Stimulated activated CD4-positive, alpha-beta T cell treated with anti-CD3 and anti-CD28 coated beads, Interleukin-15, amount 100 ng/mL, for 48 hours (primary cell): ENCODE measurements at regions not wholly inside any gene's neighbourhood (a gene's known extent, or its start where the extent isn't known, plus 50 kb on each side); places are given as distances from the start of the nearest gene placed in this dataset.
"Not testable (repeated sequence)": the region's sequence is repeated elsewhere in the genome, so short reads cannot be mapped to it uniquely, and the experiment has no call there.

Source experiments
- DNase-seq, 2 donors: peaks; one replicate each; pipeline ENCODE4 v3.0.0-alpha.2; 2020; ENCODE audit warnings: low read depth in 2 of 2

DNA sequence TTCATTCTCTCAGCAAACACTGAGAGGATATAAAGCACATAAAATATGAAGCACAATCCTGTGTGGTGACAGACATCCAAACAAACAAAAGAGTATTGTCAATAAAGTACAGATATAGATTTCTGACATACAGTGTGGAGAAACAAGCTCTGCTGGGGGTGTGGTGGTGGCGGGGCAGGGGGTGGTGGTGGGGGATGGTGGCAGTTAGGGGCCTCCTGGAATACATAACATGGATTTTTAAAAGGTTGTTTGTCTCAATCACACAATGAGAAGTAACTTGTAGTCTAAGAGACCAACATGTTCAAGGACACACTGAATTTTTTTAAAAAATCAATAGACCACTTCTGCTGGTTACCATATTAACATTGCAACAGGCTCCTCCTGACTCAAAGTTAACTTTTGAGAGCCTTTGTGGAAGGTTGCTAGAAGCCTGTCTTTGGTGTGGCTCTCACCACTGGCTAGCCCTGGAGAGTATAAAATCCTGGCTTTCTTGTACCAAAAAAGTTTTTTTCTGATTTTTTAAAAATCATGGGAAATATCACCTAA, 1197.4 kb downstream of the SUCLG1 start:
- no peak for DNase-seq

- no peak for DNase-seq
Observed at GRCh38 chr2:83253848-83254247, 1205.2 kb downstream of the SUCLG1 start.

DNA sequence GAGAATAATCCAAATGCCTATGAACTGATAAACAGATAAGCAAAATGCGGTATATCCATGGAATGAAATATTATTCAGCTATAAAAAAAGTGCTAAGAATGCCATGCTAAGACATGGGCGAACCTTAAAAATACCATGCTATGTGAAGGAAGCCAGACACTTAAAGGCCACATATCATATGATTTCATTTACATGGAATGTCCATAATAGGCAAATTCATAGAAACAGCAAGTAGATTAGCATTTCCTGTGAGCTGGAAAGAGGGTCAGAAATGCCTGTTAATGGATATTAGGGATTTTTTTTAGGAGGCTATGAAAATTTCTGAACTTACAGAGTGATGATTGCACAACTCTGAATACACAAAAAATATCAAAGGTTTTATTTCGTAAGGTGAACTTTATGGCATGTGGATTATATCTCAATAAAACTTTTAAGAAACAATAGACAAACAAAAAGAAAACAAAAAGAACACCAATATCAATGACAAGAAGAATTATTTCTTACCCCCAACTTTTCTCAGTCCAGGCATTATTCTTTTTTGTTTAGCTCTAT, 1207.7 kb downstream of the SUCLG1 start:
- DNase-seq, result no peak

DNA sequence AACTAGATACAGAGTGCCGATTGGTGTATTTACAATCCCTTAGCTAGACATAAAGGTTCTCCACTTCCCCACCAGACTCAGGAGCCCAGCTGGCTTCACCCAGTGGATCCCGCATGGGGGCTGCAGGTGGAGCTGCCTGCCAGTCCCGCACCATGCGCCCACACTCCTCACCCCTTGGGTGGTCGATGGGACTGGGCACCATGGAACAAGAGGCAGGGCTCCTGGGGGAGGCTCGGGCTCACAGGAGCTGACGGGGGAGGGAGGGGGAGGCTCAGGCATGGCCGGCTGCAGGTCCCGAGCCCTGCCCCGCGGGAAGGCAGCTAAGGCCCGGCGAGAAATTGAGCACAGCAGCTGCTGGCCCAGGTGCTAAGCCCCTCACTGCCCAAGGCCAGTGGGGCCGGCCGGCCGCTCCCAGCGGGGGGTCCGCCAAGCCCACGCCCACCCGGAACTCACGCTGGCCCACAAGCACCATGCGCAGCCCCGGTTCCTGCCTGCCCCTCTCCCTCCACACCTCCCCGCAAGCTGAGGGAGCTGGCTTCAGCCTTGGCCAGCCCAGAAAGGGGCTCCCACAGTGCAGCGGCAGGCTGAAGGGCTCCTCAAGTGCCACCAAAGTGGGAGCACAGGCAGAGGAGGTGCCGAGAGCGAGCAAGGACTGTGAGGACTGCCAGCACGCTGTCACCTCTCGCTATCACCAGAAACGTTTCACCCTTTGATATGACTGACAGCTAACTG, 1213.1 kb downstream of the SUCLG1 start:
- not testable (repeated sequence) for DNase-seq

DNA sequence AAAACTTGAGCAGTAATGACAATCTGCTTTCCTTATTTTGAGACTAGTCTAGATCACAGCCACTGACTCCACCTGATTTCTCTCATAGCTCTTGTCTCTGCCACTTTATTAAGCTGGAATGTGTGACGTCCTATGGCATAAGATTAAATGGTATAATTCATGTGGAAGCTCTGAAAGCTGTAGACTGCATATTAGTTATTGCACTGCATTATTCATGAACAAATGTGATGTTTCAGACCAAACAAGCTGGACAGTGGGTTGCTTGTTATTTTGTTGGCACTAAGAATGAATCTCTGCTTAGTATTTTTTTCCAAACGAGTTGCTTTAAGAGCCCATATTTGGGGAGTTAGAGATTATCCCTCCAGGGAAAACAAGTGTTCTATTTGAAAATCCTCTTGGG, 1218.5 kb downstream of the SUCLG1 start:
- DNase-seq, result no peak

GRCh38 chr2:83238111-83238510, 1221.0 kb downstream of the SUCLG1 start:
- no peak for DNase-seq

GRCh38 chr2:83234246-83234645, 1224.8 kb downstream of the SUCLG1 start:
- no peak for DNase-seq

GRCh38 chr2:83233781-83234180, 1225.3 kb downstream of the SUCLG1 start:
- no peak for DNase-seq

DNA sequence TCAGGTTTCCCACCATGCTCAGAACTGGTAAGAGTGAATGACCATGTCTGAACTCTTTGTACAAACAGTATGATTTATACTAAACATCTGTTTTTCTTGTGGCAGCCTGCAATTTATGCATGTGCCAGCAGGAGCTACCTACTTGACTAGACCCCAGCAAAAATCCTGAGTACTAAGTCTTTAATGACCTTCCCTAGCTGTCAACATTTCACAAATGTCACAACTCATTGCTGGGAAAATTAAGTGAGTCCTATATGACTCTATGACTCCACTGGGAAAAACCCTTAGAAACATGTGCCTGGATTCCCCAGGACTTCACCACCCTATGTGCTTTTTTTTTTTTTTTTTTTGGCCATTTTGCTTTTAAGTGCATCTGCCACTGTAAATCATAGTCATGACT, 1225.8 kb downstream of the SUCLG1 start:
- no peak for DNase-seq

DNA sequence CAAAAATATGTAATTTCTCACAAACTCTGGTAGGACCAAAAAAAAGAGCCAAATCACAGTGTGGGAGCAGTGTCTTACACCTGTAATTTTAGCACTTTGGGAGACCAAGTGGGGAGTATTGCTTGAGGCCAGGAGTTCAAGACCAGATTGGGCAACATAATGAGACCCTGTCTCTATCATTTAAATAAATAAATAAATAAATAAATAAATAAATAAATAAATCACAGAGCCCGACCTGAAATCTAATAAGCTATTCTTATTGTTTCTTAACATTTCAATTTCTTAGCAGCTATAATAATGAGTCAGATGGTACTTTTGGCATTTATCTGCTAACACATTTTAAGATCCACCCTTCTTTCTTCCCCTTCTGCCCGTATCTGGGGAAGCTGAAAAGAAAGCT, 1229.6 kb downstream of the SUCLG1 start:
- no peak for DNase-seq

DNA sequence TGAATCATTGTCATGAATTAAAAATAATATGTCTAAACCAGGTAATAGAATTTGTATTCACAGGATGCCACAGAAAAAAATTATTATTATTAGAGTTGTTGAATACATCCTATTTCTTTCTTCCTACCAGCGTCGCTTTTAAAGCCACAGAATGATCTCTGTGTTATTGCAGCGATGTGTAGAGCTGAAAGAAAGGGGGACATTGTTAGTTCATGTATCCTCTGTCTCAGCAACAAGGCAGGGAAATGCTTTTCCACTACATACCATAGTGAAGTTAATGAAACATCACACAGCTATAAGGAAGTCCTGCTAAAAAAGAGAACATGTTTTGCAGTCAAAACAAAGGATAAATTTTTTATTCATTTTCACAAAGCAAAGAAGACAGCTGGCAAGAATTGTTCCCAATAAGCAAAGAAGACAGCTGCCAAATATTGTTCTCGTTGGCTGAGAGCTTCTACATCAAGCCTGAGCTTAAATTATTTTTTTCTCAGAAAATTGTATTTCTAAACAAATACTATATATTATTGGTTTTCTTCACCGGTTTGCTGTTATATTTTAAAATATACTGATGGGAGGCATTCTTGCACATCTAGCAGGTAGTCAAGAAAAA, 1234.4 kb downstream of the SUCLG1 start:
- no peak for DNase-seq

- no peak for DNase-seq
Observed at GRCh38 chr2:83221258-83221657, 1237.8 kb downstream of the SUCLG1 start.

DNA sequence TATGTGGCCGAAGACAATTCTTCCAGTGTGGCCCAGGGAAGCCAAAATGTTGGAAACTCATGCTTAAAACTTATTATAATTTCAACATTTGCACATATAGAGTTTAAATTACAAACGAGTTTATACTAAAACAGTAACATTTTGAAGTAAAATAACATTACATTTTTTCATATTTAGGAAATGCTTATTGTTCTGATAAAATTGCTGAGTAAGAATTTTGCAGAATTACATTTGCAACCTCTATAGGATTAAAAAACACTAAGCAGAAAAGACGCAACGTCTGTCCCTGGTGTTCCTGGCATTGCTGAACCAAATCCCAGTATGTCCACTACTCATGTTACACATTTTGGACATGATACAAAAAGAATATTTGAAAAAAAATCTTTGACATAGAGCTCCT, 1241.2 kb downstream of the SUCLG1 start:
- no peak for DNase-seq

- no peak for DNase-seq
Observed at GRCh38 chr2:83196225-83196624, 1262.9 kb downstream of the SUCLG1 start.

DNA sequence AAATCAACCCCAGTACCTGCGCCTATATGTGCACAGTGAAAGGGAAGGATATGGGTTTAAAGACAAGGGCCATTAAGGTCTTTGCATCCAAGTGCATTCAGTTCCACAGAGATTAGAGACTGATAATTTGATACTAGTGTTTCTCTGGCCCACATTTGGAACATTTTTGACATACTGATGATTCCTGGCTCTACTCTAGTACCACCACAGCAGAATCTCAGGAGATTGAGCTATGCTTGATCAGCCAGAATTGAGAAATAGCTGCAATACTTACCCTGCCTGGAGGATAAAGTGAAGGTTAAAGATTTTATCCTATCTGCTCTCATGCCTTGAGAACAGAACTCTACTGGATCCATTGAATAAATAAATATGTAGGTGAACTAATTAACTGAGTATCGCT, 1267.8 kb downstream of the SUCLG1 start:
- no peak for DNase-seq

DNA sequence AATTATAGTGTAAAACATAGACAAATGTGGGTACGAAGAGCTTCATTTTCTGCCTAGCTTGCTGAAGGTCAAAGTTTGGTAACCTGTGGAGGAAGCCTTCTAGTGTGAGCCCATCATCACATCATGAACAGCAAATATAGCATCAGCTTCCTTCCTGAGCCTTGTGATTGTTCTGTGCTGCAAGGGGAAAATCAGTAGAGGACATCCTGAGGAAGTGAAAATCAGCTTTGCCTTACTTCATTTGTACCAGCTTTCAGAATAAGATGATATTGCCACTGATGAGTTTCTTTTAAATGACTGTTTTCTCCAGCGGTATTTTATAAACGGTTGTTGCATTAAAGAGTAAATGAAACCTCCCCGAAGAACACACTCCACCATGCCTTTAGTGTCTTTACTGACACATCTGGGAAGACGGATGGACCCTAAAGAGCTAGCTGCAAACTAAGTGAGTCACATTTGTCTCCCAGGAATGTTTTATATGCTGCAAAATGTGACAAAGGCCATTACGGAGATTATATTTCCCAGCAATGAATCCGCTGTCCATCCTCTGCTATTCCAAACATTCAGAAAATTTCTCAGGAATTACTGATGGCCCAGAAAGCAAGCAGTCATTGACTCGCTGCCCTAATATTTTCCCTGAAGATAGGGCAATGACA, 1272.8 kb downstream of the SUCLG1 start:
- no peak for DNase-seq

DNA sequence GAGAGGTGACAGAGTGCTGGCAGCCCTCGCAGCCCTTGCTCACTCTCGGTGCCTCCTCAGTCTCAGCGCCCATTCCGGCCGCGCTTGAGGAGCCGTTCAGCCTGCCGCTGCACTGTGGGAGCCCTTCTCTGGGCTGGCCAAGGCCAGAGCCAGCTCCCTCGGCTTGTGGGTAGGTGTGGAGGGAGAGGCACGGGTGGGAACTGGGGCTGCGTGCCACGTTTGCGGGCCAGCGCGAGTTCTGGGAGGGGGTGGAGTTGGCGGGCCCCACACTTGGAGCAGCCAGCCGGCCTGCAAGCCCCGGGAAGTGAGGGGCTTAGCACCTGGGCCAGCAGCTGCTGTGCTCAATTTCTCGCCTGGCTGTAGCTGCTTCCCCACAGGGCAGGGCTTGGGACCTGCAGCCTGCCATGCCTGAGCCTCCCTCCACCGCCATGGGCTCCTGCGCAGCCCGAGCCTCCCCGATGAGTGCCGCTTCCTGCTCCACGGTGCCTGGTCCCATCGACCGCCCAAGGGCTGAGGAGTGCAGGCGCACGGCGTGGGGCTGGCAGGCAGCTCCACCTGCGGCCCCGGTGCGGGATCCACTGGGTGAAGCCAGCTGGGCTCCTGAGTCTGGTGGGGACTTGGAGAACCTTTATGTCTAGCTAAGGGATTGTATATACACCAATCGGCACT, 1278.1 kb downstream of the SUCLG1 start:
- DNase-seq, result not testable (repeated sequence)

- no peak for DNase-seq
Observed at GRCh38 chr2:83176539-83176938, 1282.5 kb downstream of the SUCLG1 start.

GRCh38 chr2:83172841-83173240, 1286.2 kb downstream of the SUCLG1 start:
- DNase-seq, result no peak

- no peak for DNase-seq
Observed at GRCh38 chr2:83168377-83168776, 1290.7 kb downstream of the SUCLG1 start.

- no peak for DNase-seq
Observed at GRCh38 chr2:83162421-83162820, 1296.7 kb downstream of the SUCLG1 start.

DNA sequence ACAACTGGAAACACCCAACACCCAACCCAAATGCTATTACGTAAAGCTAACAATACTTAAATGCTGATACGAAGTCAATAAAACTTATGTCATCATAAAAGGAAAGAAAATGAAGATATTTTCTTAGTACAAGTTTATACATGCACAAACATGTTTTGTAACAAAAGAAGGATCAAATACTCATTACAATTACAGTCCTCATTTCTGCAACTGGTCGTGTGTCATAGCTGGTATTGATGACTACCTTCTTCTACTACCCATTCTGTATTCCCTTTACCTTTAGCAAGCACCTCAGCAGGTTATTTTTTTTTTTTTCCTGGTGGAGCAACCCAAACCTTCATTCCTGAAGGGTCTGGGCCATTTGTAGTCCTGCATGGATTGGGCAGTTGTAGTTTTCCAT, 1298.5 kb downstream of the SUCLG1 start:
- DNase-seq, result no peak
